ENCODE measurements at regions not wholly inside any gene's neighbourhood (a gene's known extent, or its start where the extent isn't known, plus 50 kb on each side); places are given as distances from the start of the nearest gene placed in this dataset.
A peak's percentile ranks its signal among the peaks of the same experiment; 100 is the strongest.

DNA sequence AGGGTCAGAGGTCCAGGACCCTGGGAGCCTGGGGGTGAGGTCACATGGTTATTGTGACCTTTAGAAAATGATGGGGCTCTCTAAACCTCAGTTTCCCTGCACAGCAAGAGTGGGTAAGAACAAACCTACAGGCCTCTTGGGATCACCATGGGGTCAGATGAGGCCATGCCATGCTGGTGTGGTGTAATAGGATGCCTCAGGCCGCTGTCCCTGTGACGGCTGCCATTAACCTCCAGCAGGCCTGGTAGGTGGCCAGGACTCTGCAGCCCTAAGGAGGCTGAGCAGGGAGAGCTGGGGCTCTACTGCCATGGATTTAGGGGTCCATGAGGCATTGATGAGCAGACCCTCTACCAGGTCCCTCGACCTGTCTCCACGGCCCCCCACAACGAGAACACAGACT, 265.5 kb downstream of the CTTN start:
- no peak overlapping the region for H3K4me3 Mint-ChIP-seq (ENCODE audit: unreplicated experiment)
- H3K9me3 Mint-ChIP-seq (ENCODE audit: unreplicated experiment), result no peaks in the 10 kb centered on the region
- H3K27ac Mint-ChIP-seq (ENCODE audit: unreplicated experiment), result no peak overlapping the region
- no peaks in the 10 kb centered on the region for H3K27me3 Mint-ChIP-seq (ENCODE audit: insufficient read depth, unreplicated experiment)
- H3K36me3 Mint-ChIP-seq (ENCODE audit: insufficient read depth, unreplicated experiment), result peaks cover 63% of the 10 kb centered on the region
- Histone ChIP-seq H3K27me3 (replicated peaks; ENCODE audit: control insufficient read depth, insufficient read depth, low read length) (no peaks in the 10 kb centered on the region), H3K9me3 (no peaks in the 10 kb centered on the region), H3K4me3 (ENCODE audit: low read depth, low read length) (no peak overlapping the region), H3K4me1 (no peaks in the 10 kb centered on the region), H3K36me3 (ENCODE audit: control insufficient read depth, insufficient read depth, low read length) (peaks cover 3% of the 10 kb centered on the region; the same call in 1 of the 2 replicates)
- intact Hi-C loops (cut with micrococcal nuclease; ENCODE audit: unreplicated experiment), result no loop called here
- POLR2A ChIA-PET, result no interaction called here
- H3K4me1 Mint-ChIP-seq (ENCODE audit: low read depth, unreplicated experiment), result no peaks in the 10 kb centered on the region
- no peak for DNase-seq
- TF ChIP-seq, protein P1, sequence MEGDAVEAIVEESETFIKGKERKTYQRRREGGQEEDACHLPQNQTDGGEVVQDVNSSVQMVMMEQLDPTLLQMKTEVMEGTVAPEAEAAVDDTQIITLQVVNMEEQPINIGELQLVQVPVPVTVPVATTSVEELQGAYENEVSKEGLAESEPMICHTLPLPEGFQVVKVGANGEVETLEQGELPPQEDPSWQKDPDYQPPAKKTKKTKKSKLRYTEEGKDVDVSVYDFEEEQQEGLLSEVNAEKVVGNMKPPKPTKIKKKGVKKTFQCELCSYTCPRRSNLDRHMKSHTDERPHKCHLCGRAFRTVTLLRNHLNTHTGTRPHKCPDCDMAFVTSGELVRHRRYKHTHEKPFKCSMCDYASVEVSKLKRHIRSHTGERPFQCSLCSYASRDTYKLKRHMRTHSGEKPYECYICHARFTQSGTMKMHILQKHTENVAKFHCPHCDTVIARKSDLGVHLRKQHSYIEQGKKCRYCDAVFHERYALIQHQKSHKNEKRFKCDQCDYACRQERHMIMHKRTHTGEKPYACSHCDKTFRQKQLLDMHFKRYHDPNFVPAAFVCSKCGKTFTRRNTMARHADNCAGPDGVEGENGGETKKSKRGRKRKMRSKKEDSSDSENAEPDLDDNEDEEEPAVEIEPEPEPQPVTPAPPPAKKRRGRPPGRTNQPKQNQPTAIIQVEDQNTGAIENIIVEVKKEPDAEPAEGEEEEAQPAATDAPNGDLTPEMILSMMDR (IDR thresholded peaks at IDR 0.05; ENCODE audit: insufficient read depth in 1 of 2, low read depth in 1 of 2, low read length in 1 of 2, severe bottlenecking in 1 of 2, unreplicated experiment in 1 of 2), result no peak
- BruUV-seq (replicated peaks), result no TSS peak
- CTCF ChIA-PET, result no interaction called here

- no peak overlapping the region for H3K4me3 Mint-ChIP-seq (ENCODE audit: unreplicated experiment)
- ChIA-PET CTCF (no interaction called here), POLR2A (no interaction called here)
- H3K27ac Mint-ChIP-seq (ENCODE audit: unreplicated experiment), result no peak overlapping the region
- BruUV-seq (replicated peaks), result no TSS peak
- no peaks in the 10 kb centered on the region for H3K27me3 Mint-ChIP-seq (ENCODE audit: insufficient read depth, unreplicated experiment)
- TF ChIP-seq, protein P1 (IDR thresholded peaks at IDR 0.05; ENCODE audit: insufficient read depth in 1 of 2, low read depth in 1 of 2, low read length in 1 of 2, severe bottlenecking in 1 of 2, unreplicated experiment in 1 of 2), result no peak
- H3K36me3 Mint-ChIP-seq (ENCODE audit: insufficient read depth, unreplicated experiment), result peaks cover 72% of the 10 kb centered on the region
- Histone ChIP-seq H3K4me1 (no peaks in the 10 kb centered on the region), H3K9me3 (no peaks in the 10 kb centered on the region), H3K36me3 (ENCODE audit: control insufficient read depth, insufficient read depth, low read length) (no peaks in the 10 kb centered on the region), H3K4me3 (ENCODE audit: low read depth, low read length) (no peak overlapping the region), H3K27me3 (replicated peaks; ENCODE audit: control insufficient read depth, insufficient read depth, low read length) (no peaks in the 10 kb centered on the region)
- no peaks in the 10 kb centered on the region for H3K4me1 Mint-ChIP-seq (ENCODE audit: low read depth, unreplicated experiment)
- intact Hi-C loops (cut with micrococcal nuclease; ENCODE audit: unreplicated experiment), result no loop called here
- no peaks in the 10 kb centered on the region for H3K9me3 Mint-ChIP-seq (ENCODE audit: unreplicated experiment)
- DNase-seq, result no peak
Observed at GRCh38 chr11:70666311-70666710, 268.0 kb downstream of the CTTN start.

GRCh38 chr11:70667767-70668166, 269.4 kb downstream of the CTTN start:
- intact Hi-C loops (cut with micrococcal nuclease; ENCODE audit: unreplicated experiment), result no loop called here
- H3K9me3 Mint-ChIP-seq (ENCODE audit: unreplicated experiment), result no peaks in the 10 kb centered on the region
- Histone ChIP-seq H3K27me3 (replicated peaks; ENCODE audit: control insufficient read depth, insufficient read depth, low read length) (no peaks in the 10 kb centered on the region), H3K9me3 (no peaks in the 10 kb centered on the region), H3K36me3 (ENCODE audit: control insufficient read depth, insufficient read depth, low read length) (no peaks in the 10 kb centered on the region), H3K4me3 (ENCODE audit: low read depth, low read length) (no peak overlapping the region), H3K4me1 (no peaks in the 10 kb centered on the region)
- TF ChIP-seq, protein P1 (IDR thresholded peaks at IDR 0.05; ENCODE audit: insufficient read depth in 1 of 2, low read depth in 1 of 2, low read length in 1 of 2, severe bottlenecking in 1 of 2, unreplicated experiment in 1 of 2), result no peak
- H3K27ac Mint-ChIP-seq (ENCODE audit: unreplicated experiment), result peak overlapping the region; percentile 14
- no peaks in the 10 kb centered on the region for H3K4me1 Mint-ChIP-seq (ENCODE audit: low read depth, unreplicated experiment)
- ChIA-PET POLR2A (interaction anchor here (0.6 kb wide), 1 partner anchor 466 kb away, joined by 3 read pairs; no protein-coding TSS in a partner anchor), CTCF (no interaction called here)
- peaks cover 72% of the 10 kb centered on the region for H3K36me3 Mint-ChIP-seq (ENCODE audit: insufficient read depth, unreplicated experiment)
- no peak overlapping the region for H3K4me3 Mint-ChIP-seq (ENCODE audit: unreplicated experiment)
- BruUV-seq (replicated peaks), result no TSS peak
- no peak for DNase-seq
- H3K27me3 Mint-ChIP-seq (ENCODE audit: insufficient read depth, unreplicated experiment), result no peaks in the 10 kb centered on the region

All from Caco-2 (cell line).